ENCODE measurements at regions not wholly inside any gene's neighbourhood (a gene's known extent, or its start where the extent isn't known, plus 50 kb on each side); places are given as distances from the start of the nearest gene placed in this dataset.

DNA sequence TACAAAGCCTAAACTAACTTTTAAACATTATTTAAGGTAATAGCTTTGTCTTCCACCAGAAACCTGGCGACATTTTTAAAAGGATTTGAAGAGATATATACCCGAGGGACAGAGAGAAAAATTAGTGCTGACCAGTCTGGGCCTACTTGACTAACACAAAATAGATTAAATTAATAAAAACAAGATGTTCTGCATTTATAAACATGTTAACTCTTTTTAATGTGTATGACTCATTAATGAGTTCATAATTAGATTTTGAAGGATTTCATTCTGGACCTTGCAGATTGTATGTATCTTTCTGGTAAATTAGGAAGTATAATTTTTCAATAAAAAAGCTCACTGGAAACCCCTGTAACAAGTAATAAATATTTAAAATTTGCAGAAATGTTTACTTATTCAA lies 459.1 kb upstream of the CDH9 start:
- Mint-ChIP-seq H3K27me3 (no peaks in the 10 kb centered on the region), H3K4me1 (no peaks in the 10 kb centered on the region), H3K4me3 (no peak overlapping the region), H3K27ac (no peak overlapping the region), H3K36me3 (ENCODE audit: low read depth) (no peaks in the 10 kb centered on the region), H3K9me3 (ENCODE audit: low read depth) (peaks cover 19% of the 10 kb centered on the region)
- intact Hi-C loops (cut with DNase I, micrococcal nuclease), result no loop called here
- DNase-seq (no peak), ATAC-seq (no peak)
- ChIA-PET CTCF (no interaction called here), POLR2A (no interaction called here)

- H3K36me3 Mint-ChIP-seq (ENCODE audit: low read depth), result no peaks in the 10 kb centered on the region
- H3K27ac Mint-ChIP-seq, result no peak overlapping the region
- CTCF ChIA-PET, result no interaction called here
- DNase-seq, result no peak
- no peaks in the 10 kb centered on the region for H3K27me3 Mint-ChIP-seq
- H3K9me3 Mint-ChIP-seq (ENCODE audit: low read depth), result peaks cover 23% of the 10 kb centered on the region
- no peaks in the 10 kb centered on the region for H3K4me1 Mint-ChIP-seq
- intact Hi-C loops (cut with DNase I, micrococcal nuclease), result no loop called here
- H3K4me3 Mint-ChIP-seq, result no peak overlapping the region
- no peak for ATAC-seq
- POLR2A ChIA-PET, result no interaction called here
These were observed 456.5 kb upstream of the CDH9 start for GRCh38 chr5:27494887-27495286.

- no peak overlapping the region for H3K27ac Mint-ChIP-seq
- peaks cover 21% of the 10 kb centered on the region for H3K9me3 Mint-ChIP-seq (ENCODE audit: low read depth)
- ChIA-PET POLR2A (no interaction called here), CTCF (interaction anchor here (1.1 kb wide), 1 partner anchor 18 kb away, joined by 3 read pairs; no protein-coding TSS in a partner anchor)
- intact Hi-C loops (cut with DNase I, micrococcal nuclease), result no loop called here
- H3K36me3 Mint-ChIP-seq (ENCODE audit: low read depth), result no peaks in the 10 kb centered on the region
- H3K27me3 Mint-ChIP-seq, result no peaks in the 10 kb centered on the region
- DNase-seq (no peak), ATAC-seq (no peak)
- H3K4me1 Mint-ChIP-seq, result no peaks in the 10 kb centered on the region
- no peak overlapping the region for H3K4me3 Mint-ChIP-seq
These were observed 453.5 kb upstream of the CDH9 start for GRCh38 chr5:27491746-27492439.

DNA sequence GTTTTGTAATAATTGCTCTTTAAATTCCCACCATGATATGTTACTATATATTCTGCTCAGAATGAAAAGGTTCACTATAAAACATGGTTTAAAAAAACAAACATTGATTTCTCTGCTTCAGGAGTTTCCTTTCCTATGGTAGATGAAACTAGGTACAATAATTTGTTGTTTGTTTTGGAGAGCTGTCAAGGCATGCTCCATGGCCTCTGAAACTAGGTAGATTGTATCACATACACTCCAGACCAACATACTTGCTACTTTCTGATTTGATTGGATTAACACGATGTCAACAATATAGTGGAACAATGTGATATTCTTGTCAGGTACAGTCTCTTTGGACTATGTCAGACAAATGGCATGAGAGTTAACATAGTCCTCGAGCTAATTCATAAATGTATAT lies 452.7 kb upstream of the CDH9 start:
- Mint-ChIP-seq H3K9me3 (ENCODE audit: low read depth) (peaks cover 27% of the 10 kb centered on the region), H3K27ac (no peak overlapping the region), H3K4me3 (no peak overlapping the region), H3K27me3 (no peaks in the 10 kb centered on the region), H3K36me3 (ENCODE audit: low read depth) (no peaks in the 10 kb centered on the region), H3K4me1 (no peaks in the 10 kb centered on the region)
- ATAC-seq (no peak), DNase-seq (no peak)
- CTCF ChIA-PET, result interaction anchor here (0.6 to 1.1 kb wide), 2 partner anchors 19 to 1772 kb away, joined by 3 to 4 read pairs; no protein-coding TSS in a partner anchor
- intact Hi-C loops (cut with DNase I, micrococcal nuclease), result no loop called here
- POLR2A ChIA-PET, result no interaction called here

GRCh38 chr5:27489701-27490100 lies 451.3 kb upstream of the CDH9 start:
- no peak overlapping the region for H3K4me3 Mint-ChIP-seq
- CTCF ChIA-PET, result no interaction called here
- ATAC-seq, result no peak
- no peaks in the 10 kb centered on the region for H3K4me1 Mint-ChIP-seq
- intact Hi-C loops (cut with DNase I, micrococcal nuclease), result no loop called here
- H3K9me3 Mint-ChIP-seq (ENCODE audit: low read depth), result peaks cover 31% of the 10 kb centered on the region
- no peaks in the 10 kb centered on the region for H3K36me3 Mint-ChIP-seq (ENCODE audit: low read depth)
- H3K27me3 Mint-ChIP-seq, result no peaks in the 10 kb centered on the region
- no peak overlapping the region for H3K27ac Mint-ChIP-seq
- DNase-seq, result no peak
- POLR2A ChIA-PET, result no interaction called here

DNA sequence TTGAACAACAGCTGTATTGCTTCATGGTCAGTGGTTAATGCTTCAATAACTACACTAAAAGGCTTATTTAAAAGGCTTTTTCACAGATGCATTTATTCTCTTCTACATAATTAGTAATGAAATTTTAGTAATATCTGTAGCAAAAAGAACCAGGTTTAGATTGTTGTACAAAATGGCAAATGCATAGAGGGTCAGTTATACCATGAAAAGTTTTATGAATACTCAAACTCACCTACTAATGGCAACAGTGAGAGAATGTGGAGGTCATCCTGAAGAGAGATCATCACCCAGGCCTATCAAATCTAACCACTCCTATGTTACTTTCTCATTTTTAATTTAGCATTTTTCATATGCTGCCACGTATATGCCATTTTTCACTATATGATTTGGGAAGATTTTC lies 444.3 kb upstream of the CDH9 start:
- DNase-seq, result no peak
- H3K27me3 Mint-ChIP-seq, result no peaks in the 10 kb centered on the region
- no peak overlapping the region for H3K4me3 Mint-ChIP-seq
- no peaks in the 10 kb centered on the region for H3K4me1 Mint-ChIP-seq
- peaks cover 17% of the 10 kb centered on the region for H3K9me3 Mint-ChIP-seq (ENCODE audit: low read depth)
- no peaks in the 10 kb centered on the region for H3K36me3 Mint-ChIP-seq (ENCODE audit: low read depth)
- ChIA-PET CTCF (no interaction called here), POLR2A (no interaction called here)
- H3K27ac Mint-ChIP-seq, result no peak overlapping the region
- ATAC-seq, result no peak
- intact Hi-C loops (cut with DNase I, micrococcal nuclease), result no loop called here

- no peaks in the 10 kb centered on the region for H3K36me3 Mint-ChIP-seq (ENCODE audit: low read depth)
- POLR2A ChIA-PET, result no interaction called here
- ATAC-seq, result no peak
- no peak overlapping the region for H3K27ac Mint-ChIP-seq
- H3K27me3 Mint-ChIP-seq, result no peaks in the 10 kb centered on the region
- peaks cover 12% of the 10 kb centered on the region for H3K9me3 Mint-ChIP-seq (ENCODE audit: low read depth)
- intact Hi-C loops (cut with DNase I, micrococcal nuclease), result no loop called here
- no peak overlapping the region for H3K4me3 Mint-ChIP-seq
- no peaks in the 10 kb centered on the region for H3K4me1 Mint-ChIP-seq
- no peak for DNase-seq
- CTCF ChIA-PET, result no interaction called here
These were observed 441.5 kb upstream of the CDH9 start for GRCh38 chr5:27479859-27480258.

DNA sequence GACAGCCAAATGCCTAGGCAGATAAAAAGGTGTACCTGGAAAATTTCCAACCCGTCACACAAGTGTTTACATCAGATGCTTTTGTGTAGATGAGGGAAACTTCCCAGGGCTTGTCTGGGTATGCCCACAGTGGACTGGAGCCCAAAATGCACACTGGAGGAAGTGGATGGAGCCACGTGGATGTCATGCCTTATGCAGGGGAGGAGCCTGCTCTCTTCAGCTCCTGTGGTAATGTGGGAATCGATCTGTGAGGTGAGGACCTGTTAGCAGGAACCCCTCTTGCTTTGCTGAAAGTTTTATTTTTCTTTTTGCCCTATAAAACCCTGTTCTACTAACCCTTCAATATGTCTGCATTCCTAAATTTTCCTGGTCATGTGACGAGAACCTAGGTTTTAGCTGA lies 439.2 kb upstream of the CDH9 start:
- no peaks in the 10 kb centered on the region for H3K27me3 Mint-ChIP-seq
- POLR2A ChIA-PET, result no interaction called here
- H3K4me1 Mint-ChIP-seq, result no peaks in the 10 kb centered on the region
- DNase-seq (no peak), ATAC-seq (no peak)
- peaks cover 19% of the 10 kb centered on the region for H3K9me3 Mint-ChIP-seq (ENCODE audit: low read depth)
- no peaks in the 10 kb centered on the region for H3K36me3 Mint-ChIP-seq (ENCODE audit: low read depth)
- no peak overlapping the region for H3K4me3 Mint-ChIP-seq
- CTCF ChIA-PET, result no interaction called here
- intact Hi-C loops (cut with DNase I, micrococcal nuclease), result no loop called here
- H3K27ac Mint-ChIP-seq, result no peak overlapping the region

- ChIA-PET POLR2A (no interaction called here), CTCF (no interaction called here)
- H3K9me3 Mint-ChIP-seq (ENCODE audit: low read depth), result peaks cover 19% of the 10 kb centered on the region
- no peaks in the 10 kb centered on the region for H3K27me3 Mint-ChIP-seq
- no peak for DNase-seq
- H3K27ac Mint-ChIP-seq, result no peak overlapping the region
- intact Hi-C loops (cut with DNase I, micrococcal nuclease), result no loop called here
- H3K36me3 Mint-ChIP-seq (ENCODE audit: low read depth), result no peaks in the 10 kb centered on the region
- H3K4me1 Mint-ChIP-seq, result no peaks in the 10 kb centered on the region
- H3K4me3 Mint-ChIP-seq, result no peak overlapping the region
- ATAC-seq, result no peak
These were observed 438.1 kb upstream of the CDH9 start for GRCh38 chr5:27476356-27476988.

GRCh38 chr5:27475063-27475462 lies 436.7 kb upstream of the CDH9 start:
- no peak overlapping the region for H3K4me3 Mint-ChIP-seq
- no peak for ATAC-seq
- H3K36me3 Mint-ChIP-seq (ENCODE audit: low read depth), result no peaks in the 10 kb centered on the region
- DNase-seq, result no peak
- POLR2A ChIA-PET, result no interaction called here
- H3K27ac Mint-ChIP-seq, result no peak overlapping the region
- CTCF ChIA-PET, result no interaction called here
- H3K4me1 Mint-ChIP-seq, result no peaks in the 10 kb centered on the region
- no peaks in the 10 kb centered on the region for H3K27me3 Mint-ChIP-seq
- peaks cover 17% of the 10 kb centered on the region for H3K9me3 Mint-ChIP-seq (ENCODE audit: low read depth)
- intact Hi-C loops (cut with DNase I, micrococcal nuclease), result no loop called here

- ATAC-seq, result no peak
- POLR2A ChIA-PET, result no interaction called here
These were observed 436.0 kb upstream of the CDH9 start for GRCh38 chr5:27474395-27474794.

GRCh38 chr5:27474047-27474309 lies 435.6 kb upstream of the CDH9 start:
- Mint-ChIP-seq H3K4me1 (no peaks in the 10 kb centered on the region), H3K27me3 (no peaks in the 10 kb centered on the region), H3K36me3 (ENCODE audit: low read depth) (no peaks in the 10 kb centered on the region), H3K4me3 (no peak overlapping the region), H3K27ac (no peak overlapping the region), H3K9me3 (ENCODE audit: low read depth) (peaks cover 17% of the 10 kb centered on the region)
- DNase-seq (no peak), ATAC-seq (no peak)
- ChIA-PET POLR2A (no interaction called here), CTCF (no interaction called here)
- intact Hi-C loops (cut with DNase I, micrococcal nuclease), result no loop called here

More at GRCh38 chr5:27474395-27474794, 436.0 kb upstream of the CDH9 start:
- Mint-ChIP-seq H3K27ac (no peak overlapping the region), H3K9me3 (ENCODE audit: low read depth) (peaks cover 17% of the 10 kb centered on the region), H3K4me1 (no peaks in the 10 kb centered on the region), H3K36me3 (ENCODE audit: low read depth) (no peaks in the 10 kb centered on the region), H3K27me3 (no peaks in the 10 kb centered on the region), H3K4me3 (no peak overlapping the region)
- DNase-seq, result no peak
- intact Hi-C loops (cut with DNase I, micrococcal nuclease), result no loop called here
- CTCF ChIA-PET, result no interaction called here

Measured in activated CD4-positive, alpha-beta T cell treated with anti-CD3 and anti-CD28 coated beads for 36 hours (primary cell).